Activated T-helper 1 cell treated with anti-CD3 and anti-CD28 coated beads, Interleukin-12 subunit alpha, Interleukin-12 subunit beta, Interleukin-2, Interleukin-4 antibody, amounts not matched to agents 30 ng/mL and 10 ng/mL and 1 ng/mL, durations not matched to agents 14 hours and 24 hours and 36 hours (primary cell): ENCODE measurements at regions not wholly inside any gene's neighbourhood (a gene's known extent, or its start where the extent isn't known, plus 50 kb on each side); places are given as distances from the start of the nearest gene placed in this dataset.

ENCODE experiments used
- DNase-seq: peaks from one replicate; pipeline ENCODE4 v3.0.0; 2021; ENCODE audit warnings: low spot score
- H3K27ac Mint-ChIP-seq: one replicate; pipeline ENCODE4 v1.8.0; 2021; ENCODE audit warnings: mild to moderate bottlenecking, mixed read lengths
- H3K27me3 Mint-ChIP-seq: one replicate; pipeline ENCODE4 v1.8.0; 2022; ENCODE audit warnings: mild to moderate bottlenecking, moderate library complexity, mixed read lengths; ENCODE audit not compliant: insufficient read depth
- H3K36me3 Mint-ChIP-seq: one replicate; pipeline ENCODE4 v1.8.0; 2021; ENCODE audit warnings: low read depth, mixed read lengths
- H3K4me1 Mint-ChIP-seq: one replicate; pipeline ENCODE4 v1.8.0; 2021; ENCODE audit warnings: low read depth, mixed read lengths
- H3K4me3 Mint-ChIP-seq: one replicate; pipeline ENCODE4 v1.8.0; 2021; ENCODE audit warnings: mild to moderate bottlenecking, moderate library complexity, mixed read lengths
- H3K9me3 Mint-ChIP-seq: one replicate; pipeline ENCODE4 v1.8.0; 2021; ENCODE audit warnings: mixed read lengths
- intact Hi-C: fragments of 100-400 bp; cut with micrococcal nuclease; formaldehyde crosslinking; loops from one replicate; pipeline ENCODE4 v1.15.1; 2024

DNA sequence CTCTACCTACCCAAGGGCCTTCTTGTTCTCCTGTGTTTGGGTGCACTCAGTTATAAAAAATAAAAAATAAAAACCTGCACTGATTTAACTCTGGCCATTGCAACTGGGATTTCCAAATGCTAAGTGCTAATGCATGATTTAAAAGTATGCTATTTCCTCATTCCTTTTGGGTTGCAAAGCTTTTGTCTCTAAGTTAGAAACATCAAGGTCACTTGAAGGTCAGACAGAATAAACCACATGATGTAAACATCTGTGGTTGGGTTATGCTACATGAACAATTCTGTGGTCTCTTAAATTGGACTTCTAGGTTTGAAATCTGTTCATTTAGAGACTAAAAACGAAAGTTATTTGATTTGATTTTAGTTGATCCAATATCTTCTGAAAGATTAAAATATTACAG lies 1547.4 kb upstream of the TENM3 start:
- H3K4me1 Mint-ChIP-seq = no peaks in the 10 kb centered on the region
- peaks cover 7% of the 10 kb centered on the region for H3K9me3 Mint-ChIP-seq

DNA sequence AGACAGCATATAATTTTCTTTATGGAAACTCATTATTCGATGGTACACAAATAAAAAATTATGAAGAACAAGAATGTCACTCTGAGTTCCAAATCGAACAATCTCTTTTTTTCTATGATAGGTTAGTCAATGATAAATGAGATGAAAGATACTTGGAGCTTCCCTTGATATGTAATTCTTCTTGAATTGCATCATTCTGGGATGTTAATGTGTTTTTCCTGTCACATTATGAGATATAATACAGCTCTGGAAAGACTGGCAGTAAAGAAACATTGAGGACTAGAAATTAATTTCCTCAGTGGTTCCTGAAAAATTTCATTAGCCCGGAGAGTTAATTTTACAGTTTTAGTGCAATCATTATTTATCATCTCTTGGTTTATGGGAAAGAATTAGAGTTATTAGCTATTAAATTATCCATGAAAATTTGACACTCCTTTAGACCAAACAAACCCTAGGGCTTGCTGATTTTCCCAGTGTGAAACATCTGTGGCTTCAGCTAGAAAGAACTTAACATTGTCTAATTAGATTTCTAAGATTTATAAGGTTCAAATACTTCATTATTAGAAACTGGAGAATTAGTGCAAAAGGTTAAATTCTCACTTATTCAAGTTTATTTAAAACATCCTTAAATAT lies 1546.6 kb upstream of the TENM3 start:
- H3K36me3 Mint-ChIP-seq = no peaks in the 10 kb centered on the region
- peaks cover 7% of the 10 kb centered on the region for H3K9me3 Mint-ChIP-seq
- H3K27me3 Mint-ChIP-seq = no peaks in the 10 kb centered on the region
- H3K4me3 Mint-ChIP-seq = no peak overlapping the region
- intact Hi-C loops = no loop called here
- H3K4me1 Mint-ChIP-seq = no peaks in the 10 kb centered on the region
- no peak overlapping the region for H3K27ac Mint-ChIP-seq
- no peak for DNase-seq

More for the DNA sequence above, 1547.4 kb upstream of the TENM3 start:
- Mint-ChIP-seq H3K27ac (no peak overlapping the region), H3K27me3 (no peaks in the 10 kb centered on the region), H3K4me3 (no peak overlapping the region), H3K36me3 (no peaks in the 10 kb centered on the region)
- intact Hi-C loops = no loop called here
- DNase-seq = no peak

DNA sequence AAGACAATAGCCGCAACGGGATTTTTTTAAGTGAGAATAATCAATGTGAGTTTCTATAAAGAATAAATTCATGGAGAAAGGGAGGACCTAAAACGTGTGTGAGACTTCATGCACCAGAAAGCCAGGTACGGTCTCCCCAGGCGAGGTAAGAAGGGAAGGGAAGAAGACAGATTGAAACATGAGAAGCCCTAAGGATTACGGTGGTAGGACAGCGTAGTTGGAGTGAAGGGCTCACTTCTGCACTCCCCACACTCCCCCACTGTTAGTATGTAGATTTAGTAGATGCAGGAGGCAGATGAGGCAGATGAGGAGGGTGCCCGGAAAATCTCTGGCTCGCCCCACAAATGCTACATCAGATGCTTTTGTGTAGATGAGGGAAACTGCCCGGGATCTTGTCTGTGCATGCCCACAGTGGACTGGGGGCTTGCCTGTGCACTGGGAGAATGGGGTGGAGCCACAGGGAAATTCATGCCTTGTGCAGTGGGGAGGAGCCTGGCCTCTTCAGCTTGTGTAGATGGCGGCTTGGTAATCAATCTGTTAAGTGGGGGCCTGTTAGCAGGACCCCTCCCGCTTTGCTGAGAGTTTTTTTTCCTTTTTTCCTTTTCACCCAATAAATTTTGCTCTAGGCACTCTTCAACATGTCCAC lies 1544.5 kb upstream of the TENM3 start:
- no peak overlapping the region for H3K4me3 Mint-ChIP-seq
- H3K9me3 Mint-ChIP-seq = peaks cover 7% of the 10 kb centered on the region
- no peaks in the 10 kb centered on the region for H3K27me3 Mint-ChIP-seq
- H3K27ac Mint-ChIP-seq = no peak overlapping the region
- no peaks in the 10 kb centered on the region for H3K4me1 Mint-ChIP-seq
- intact Hi-C loops = no loop called here
- no peak for DNase-seq
- no peaks in the 10 kb centered on the region for H3K36me3 Mint-ChIP-seq

DNA sequence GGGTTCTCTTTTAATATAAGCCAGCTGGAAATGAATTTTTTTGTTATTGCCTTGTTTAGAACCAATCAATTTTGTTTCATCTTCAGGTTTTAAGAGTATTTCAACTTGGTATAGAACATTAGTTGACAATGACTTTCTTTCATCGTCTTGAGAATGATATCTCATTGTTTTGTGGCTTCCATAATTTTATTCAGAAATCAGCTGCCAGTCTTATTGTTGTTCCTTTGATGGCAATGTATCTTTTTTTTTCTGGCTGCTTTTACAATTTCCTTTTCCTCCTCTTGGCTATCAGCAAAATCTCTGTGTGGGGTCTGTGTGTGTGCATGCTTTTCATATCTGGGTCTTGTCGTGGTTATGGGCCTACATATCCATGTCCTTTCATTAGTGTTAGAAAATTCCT lies 1536.4 kb upstream of the TENM3 start:
- Mint-ChIP-seq H3K36me3 (no peaks in the 10 kb centered on the region), H3K27ac (no peak overlapping the region), H3K27me3 (no peaks in the 10 kb centered on the region), H3K4me1 (no peaks in the 10 kb centered on the region), H3K4me3 (no peak overlapping the region), H3K9me3 (peaks cover 6% of the 10 kb centered on the region)
- no peak for DNase-seq
- intact Hi-C loops = no loop called here

DNA sequence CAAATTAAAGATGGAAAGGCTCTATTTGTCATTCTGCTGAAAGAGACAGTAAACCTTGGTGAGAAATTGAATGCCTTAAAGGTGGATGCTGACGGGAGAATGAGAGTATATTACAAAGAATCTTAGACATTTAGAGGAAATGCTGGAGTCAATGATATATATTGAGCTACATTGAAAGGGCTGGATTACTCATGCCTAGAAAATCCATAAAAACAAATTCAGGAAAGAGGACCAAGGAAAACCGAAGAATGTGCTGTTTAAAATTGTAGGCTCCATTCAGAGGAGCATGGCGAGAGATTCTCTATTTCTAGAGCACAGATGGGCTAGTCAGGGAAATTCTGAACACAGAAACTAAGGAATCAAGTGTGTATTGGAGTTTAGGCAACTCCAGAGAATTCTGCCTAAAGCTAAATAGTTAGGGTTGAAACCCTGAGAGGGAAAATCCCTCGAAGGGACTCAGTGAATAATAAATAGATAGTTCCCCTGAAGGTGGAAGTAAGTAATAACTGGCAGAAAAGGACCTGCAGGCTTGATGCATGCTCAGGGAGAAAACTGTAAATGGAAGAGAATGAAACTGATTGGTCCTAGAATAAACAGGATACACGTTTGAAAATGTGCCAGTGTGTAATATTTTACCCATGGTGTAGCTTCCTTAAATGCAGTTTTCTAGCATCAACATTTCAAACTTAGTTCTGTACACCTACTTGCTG lies 1532.4 kb upstream of the TENM3 start:
- Mint-ChIP-seq H3K36me3 (no peaks in the 10 kb centered on the region), H3K27ac (no peak overlapping the region), H3K4me3 (no peak overlapping the region), H3K9me3 (peaks cover 6% of the 10 kb centered on the region), H3K4me1 (no peaks in the 10 kb centered on the region), H3K27me3 (no peaks in the 10 kb centered on the region)
- intact Hi-C loops = no loop called here
- DNase-seq = no peak

DNA sequence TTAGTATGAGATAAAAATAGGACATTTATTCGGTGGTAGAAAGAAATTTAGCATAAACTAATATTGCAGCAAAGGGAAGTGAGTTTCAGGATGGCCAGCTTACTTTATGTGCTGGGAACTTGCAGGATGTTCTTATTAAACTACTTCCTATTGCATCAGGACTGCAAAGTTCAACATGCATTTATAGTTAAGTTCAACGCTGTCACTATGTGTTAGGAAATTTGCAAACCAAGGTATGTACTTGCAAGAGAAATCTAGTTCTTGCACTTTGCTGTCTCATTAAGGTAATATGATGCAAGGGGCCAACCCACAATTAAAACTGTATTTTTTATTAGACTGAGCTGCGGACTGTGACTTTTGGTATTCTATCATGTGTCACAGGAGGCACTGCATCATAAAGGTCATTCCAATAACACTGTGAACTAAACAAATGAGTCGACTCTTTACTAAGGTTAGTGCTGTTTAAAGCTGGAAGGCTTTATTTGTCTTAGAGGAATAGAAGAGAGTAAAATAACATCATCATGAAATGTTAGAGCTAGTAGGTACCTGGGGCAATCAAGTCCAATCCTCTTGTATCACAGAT lies 1525.7 kb upstream of the TENM3 start:
- H3K4me1 Mint-ChIP-seq = no peaks in the 10 kb centered on the region
- H3K4me3 Mint-ChIP-seq = no peak overlapping the region
- H3K27ac Mint-ChIP-seq = no peak overlapping the region
- H3K36me3 Mint-ChIP-seq = no peaks in the 10 kb centered on the region
- DNase-seq = no peak
- H3K27me3 Mint-ChIP-seq = no peaks in the 10 kb centered on the region
- H3K9me3 Mint-ChIP-seq = no peaks in the 10 kb centered on the region
- intact Hi-C loops = no loop called here

DNA sequence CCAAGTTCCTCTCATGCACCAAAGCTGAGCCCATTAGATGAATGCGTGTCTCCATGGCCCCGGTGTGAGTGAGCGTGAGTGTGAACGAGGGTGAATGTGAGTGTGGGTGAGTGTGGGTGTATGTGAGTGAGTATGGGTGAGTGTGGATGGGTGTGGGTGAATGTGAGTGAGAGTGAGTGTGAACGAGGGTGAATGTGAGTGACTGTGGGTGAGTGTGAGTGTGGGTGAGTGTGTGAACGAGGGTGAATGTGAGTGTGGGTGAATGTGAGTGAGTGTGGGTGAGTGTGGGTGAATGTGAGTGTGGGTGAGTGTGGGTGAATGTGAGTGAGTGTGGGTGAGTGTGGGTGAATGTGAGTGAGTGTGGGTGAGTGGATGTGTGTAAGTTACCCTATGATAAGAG lies 1521.8 kb upstream of the TENM3 start:
- Mint-ChIP-seq H3K36me3 (no peaks in the 10 kb centered on the region), H3K4me1 (no peaks in the 10 kb centered on the region), H3K27me3 (no peaks in the 10 kb centered on the region), H3K4me3 (no peak overlapping the region), H3K9me3 (no peaks in the 10 kb centered on the region), H3K27ac (no peak overlapping the region)
- intact Hi-C loops = no loop called here
- no peak for DNase-seq

DNA sequence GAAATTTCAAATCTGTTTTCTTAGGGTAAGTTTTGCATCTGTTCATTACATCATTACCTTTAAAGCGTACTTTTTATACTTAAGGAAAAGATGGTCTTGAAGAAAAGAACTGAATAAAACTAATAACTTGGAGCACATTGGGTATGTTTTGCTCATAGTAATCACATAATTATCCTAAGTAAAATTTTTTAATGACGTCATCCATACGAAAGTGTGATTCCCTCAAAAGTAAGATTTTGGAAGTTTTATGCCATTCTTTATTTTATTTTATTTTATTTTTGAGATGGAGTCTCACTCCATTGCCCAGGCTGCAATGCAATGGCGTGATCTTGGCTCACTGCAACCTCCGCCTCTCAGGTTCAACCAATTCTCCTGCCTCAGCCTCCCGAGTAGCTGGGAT lies 1516.6 kb upstream of the TENM3 start:
- no peaks in the 10 kb centered on the region for H3K4me1 Mint-ChIP-seq
- no peak overlapping the region for H3K27ac Mint-ChIP-seq
- H3K27me3 Mint-ChIP-seq = no peaks in the 10 kb centered on the region
- no peaks in the 10 kb centered on the region for H3K9me3 Mint-ChIP-seq
- no peak overlapping the region for H3K4me3 Mint-ChIP-seq
- intact Hi-C loops = no loop called here
- no peaks in the 10 kb centered on the region for H3K36me3 Mint-ChIP-seq
- DNase-seq = no peak

DNA sequence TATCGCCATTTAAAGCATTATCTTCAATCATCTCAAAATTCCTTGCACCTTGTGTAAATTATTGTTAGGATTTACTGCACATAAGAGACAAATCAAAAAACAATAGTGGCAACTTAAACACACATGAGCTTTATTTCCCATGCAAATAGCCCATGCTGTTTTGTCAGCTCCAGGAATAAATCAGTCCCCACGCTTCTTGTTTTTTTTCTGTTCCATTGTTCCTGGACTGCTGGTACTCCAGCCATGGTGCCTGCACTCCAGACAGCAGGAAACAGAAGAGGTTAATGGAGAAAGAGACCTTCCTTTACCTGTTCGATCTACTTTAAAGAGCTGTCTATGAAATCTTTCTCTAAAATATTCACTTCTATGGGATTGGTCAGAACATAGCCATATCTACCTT lies 1515.7 kb upstream of the TENM3 start:
- intact Hi-C loops = no loop called here
- no peaks in the 10 kb centered on the region for H3K9me3 Mint-ChIP-seq
- no peak for DNase-seq
- no peaks in the 10 kb centered on the region for H3K27me3 Mint-ChIP-seq
- H3K36me3 Mint-ChIP-seq = no peaks in the 10 kb centered on the region
- no peak overlapping the region for H3K27ac Mint-ChIP-seq
- no peaks in the 10 kb centered on the region for H3K4me1 Mint-ChIP-seq
- H3K4me3 Mint-ChIP-seq = no peak overlapping the region

DNA sequence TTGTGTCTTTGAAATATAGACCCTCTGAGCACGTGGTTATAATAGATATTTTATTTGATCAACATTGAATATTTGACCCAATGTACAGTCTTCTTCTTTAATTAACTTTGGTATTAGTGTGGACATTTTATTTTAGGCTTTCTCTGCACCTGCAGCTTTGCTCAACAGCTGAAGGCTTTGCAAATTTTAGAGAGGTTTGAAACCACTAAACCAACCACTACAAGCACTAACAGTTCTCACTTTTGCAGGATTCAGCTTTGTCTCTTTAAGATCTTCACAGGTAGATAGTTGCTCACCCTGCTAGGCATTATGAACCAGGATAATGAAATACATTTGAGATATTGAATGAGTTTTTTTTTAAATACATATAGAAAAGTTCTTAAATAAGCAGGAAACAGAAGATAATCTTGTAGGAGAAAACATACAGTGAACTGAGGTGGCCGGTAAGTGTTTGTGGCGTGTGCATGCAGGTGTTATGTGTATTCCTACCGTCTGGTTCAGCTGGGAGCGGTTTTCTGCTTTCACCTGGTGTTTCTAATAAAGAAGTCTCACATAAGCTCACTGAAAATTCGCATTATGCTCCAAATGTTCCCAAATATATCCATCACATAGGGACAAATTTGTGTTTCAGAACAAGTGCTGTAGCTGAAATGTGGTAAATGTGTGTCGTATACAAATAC lies 1508.3 kb upstream of the TENM3 start:
- Mint-ChIP-seq H3K27ac (no peak overlapping the region), H3K36me3 (no peaks in the 10 kb centered on the region), H3K9me3 (no peaks in the 10 kb centered on the region), H3K27me3 (no peaks in the 10 kb centered on the region), H3K4me3 (no peak overlapping the region), H3K4me1 (no peaks in the 10 kb centered on the region)
- DNase-seq = no peak
- intact Hi-C loops = no loop called here

DNA sequence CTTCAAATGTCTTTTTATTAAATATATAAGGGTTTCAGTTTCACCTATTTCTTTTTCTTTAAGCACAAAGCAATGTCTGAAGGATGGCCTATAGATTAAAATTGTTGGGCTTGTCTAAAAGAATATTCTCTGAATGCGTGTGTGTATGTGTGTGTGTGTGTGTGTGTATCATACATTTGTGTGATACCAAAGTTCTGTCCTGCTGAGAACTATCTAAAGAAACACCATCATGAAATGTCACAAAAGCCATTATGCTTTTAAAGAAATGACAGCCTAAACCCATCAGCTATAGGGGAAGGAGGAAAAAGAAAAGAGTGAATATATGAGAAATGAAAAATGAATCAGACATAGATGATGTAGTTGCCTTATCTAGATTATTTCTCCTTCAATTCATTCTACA lies 1501.5 kb upstream of the TENM3 start:
- Mint-ChIP-seq H3K36me3 (no peaks in the 10 kb centered on the region), H3K27ac (no peak overlapping the region), H3K27me3 (no peaks in the 10 kb centered on the region), H3K9me3 (no peaks in the 10 kb centered on the region), H3K4me1 (no peaks in the 10 kb centered on the region), H3K4me3 (no peak overlapping the region)
- intact Hi-C loops = no loop called here
- no peak for DNase-seq

DNA sequence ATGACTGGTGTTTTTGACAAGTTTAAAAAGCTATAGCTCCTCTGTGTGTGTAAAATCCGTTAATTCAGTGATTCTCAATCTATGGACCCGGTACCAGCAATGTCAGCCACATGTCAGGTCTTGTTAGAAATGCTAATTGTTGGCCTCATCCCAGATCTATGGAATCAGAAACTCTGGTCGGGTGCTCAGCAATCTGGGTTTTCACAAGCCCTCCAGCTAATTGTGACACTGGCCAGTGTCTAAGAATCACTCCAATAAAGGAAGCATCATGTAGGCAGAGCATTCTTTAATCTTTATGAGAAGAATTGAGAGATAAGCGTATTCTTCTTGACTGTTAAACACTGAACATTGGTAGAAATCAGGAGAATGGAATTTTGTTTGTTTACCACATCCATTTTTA lies 1498.2 kb upstream of the TENM3 start:
- H3K36me3 Mint-ChIP-seq = no peaks in the 10 kb centered on the region
- no peak for DNase-seq
- H3K4me3 Mint-ChIP-seq = no peak overlapping the region
- H3K4me1 Mint-ChIP-seq = no peaks in the 10 kb centered on the region
- intact Hi-C loops = no loop called here
- H3K27me3 Mint-ChIP-seq = no peaks in the 10 kb centered on the region
- H3K27ac Mint-ChIP-seq = no peak overlapping the region
- H3K9me3 Mint-ChIP-seq = no peaks in the 10 kb centered on the region

DNA sequence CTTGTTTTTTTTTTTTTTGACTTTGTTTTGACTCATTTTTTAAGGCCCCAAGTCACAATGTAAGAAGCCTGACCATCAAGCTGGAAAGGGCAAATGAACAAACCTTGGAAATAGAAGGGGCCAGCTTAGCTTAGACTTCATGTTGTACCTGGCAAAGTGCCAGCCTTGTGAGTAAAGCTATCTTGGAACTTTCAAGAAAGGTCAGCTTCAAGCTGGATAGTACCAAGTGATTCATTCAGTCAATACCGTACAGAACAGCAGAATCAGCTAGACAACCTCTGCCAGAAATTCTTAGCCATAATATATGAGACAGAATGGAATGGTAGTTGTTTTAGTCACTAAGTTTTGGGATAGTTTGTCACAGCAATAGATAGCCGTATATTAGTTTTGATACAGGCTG lies 1492.2 kb upstream of the TENM3 start:
- Mint-ChIP-seq H3K27me3 (no peaks in the 10 kb centered on the region), H3K4me3 (no peak overlapping the region), H3K27ac (no peak overlapping the region), H3K36me3 (no peaks in the 10 kb centered on the region), H3K9me3 (peaks cover 10% of the 10 kb centered on the region), H3K4me1 (no peaks in the 10 kb centered on the region)
- intact Hi-C loops = no loop called here
- no peak for DNase-seq
